Thoracic aorta (tissue), 2 donors: ENCODE measurements at regions not wholly inside any gene's neighbourhood (a gene's known extent, or its start where the extent isn't known, plus 50 kb on each side); places are given as distances from the start of the nearest gene placed in this dataset.

Experiments
- ATAC-seq: fragments of 150-250 bp; one replicate; pipeline ENCODE4 v1.8.0; 2017; ENCODE audit warnings: low read depth; ENCODE audit not compliant: insufficient number of reproducible peaks, low FRiP score
- DNase-seq: peaks from one replicate; pipeline ENCODE4 v3.0.0-alpha.2; 2020; ENCODE audit warnings: low spot score
- H3K27ac ChIP-seq, 2 donors: fragments of 200-600 bp; sonication (generic); 1 replicate in 1 of 2; 2 replicates in 1 of 2; pipeline ENCODE4 v1.5.1; 2016; ENCODE audit warnings: mild to moderate bottlenecking in 2 of 2, moderate library complexity in 2 of 2
- H3K27me3 ChIP-seq: fragments of 200-600 bp; sonication (generic); replicated peaks from 2 replicates; pipeline ENCODE4 v1.6.0; 2016; ENCODE audit warnings: mild to moderate bottlenecking; ENCODE audit not compliant: insufficient read depth
- H3K36me3 ChIP-seq: fragments of 200-600 bp; sonication (generic); one replicate; pipeline ENCODE4 v1.5.1; 2016
- H3K4me1 ChIP-seq, 2 donors: fragments of 200-600 bp; sonication (generic); 1 replicate in 1 of 2; 2 replicates in 1 of 2; pipeline versions ENCODE4 v1.5.1 to v1.6.0; 2016; ENCODE audit warnings: low read depth in 2 of 2, mild to moderate bottlenecking in 1 of 2; ENCODE audit not compliant: control insufficient read depth in 1 of 2
- H3K4me3 ChIP-seq: fragments of 200-600 bp; sonication (generic); 2 replicates; pipeline ENCODE4 v1.5.1; 2016; ENCODE audit warnings: mild to moderate bottlenecking
- H3K9me3 ChIP-seq: fragments of 200-600 bp; sonication (generic); 2 replicates; pipeline ENCODE4 v1.5.1; 2016
- TF ChIP-seq, protein P1 (sequence below): fragments of 200-600 bp; sonication (generic); IDR thresholded peaks from one replicate; pipeline ENCODE4 v1.5.1; 2019; ENCODE audit warnings: antibody characterized with exemption

- no peak overlapping the region for H3K27ac ChIP-seq
- no peak overlapping the region for H3K4me3 ChIP-seq
- TF ChIP-seq, protein P1, sequence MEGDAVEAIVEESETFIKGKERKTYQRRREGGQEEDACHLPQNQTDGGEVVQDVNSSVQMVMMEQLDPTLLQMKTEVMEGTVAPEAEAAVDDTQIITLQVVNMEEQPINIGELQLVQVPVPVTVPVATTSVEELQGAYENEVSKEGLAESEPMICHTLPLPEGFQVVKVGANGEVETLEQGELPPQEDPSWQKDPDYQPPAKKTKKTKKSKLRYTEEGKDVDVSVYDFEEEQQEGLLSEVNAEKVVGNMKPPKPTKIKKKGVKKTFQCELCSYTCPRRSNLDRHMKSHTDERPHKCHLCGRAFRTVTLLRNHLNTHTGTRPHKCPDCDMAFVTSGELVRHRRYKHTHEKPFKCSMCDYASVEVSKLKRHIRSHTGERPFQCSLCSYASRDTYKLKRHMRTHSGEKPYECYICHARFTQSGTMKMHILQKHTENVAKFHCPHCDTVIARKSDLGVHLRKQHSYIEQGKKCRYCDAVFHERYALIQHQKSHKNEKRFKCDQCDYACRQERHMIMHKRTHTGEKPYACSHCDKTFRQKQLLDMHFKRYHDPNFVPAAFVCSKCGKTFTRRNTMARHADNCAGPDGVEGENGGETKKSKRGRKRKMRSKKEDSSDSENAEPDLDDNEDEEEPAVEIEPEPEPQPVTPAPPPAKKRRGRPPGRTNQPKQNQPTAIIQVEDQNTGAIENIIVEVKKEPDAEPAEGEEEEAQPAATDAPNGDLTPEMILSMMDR = no peak
- H3K4me1 ChIP-seq = no peaks in the 10 kb centered on the region
- H3K36me3 ChIP-seq = no peaks in the 10 kb centered on the region
- no peaks in the 10 kb centered on the region for H3K27me3 ChIP-seq
- no peak for DNase-seq
- ATAC-seq = no peak
- peaks cover 3% of the 10 kb centered on the region for H3K9me3 ChIP-seq
These were observed 99.6 kb upstream of the CDH7 start for GRCh38 chr18:65651192-65651591.

- ATAC-seq (no peak), DNase-seq (no peak)
- TF ChIP-seq, protein P1 = no peak
- Histone ChIP-seq H3K4me3 (no peak overlapping the region), H3K4me1 (no peaks in the 10 kb centered on the region), H3K9me3 (no peaks in the 10 kb centered on the region), H3K27me3 (no peaks in the 10 kb centered on the region), H3K36me3 (no peaks in the 10 kb centered on the region), H3K27ac (no peak overlapping the region)
These were observed 118.6 kb upstream of the CDH7 start for GRCh38 chr18:65632236-65632635.

GRCh38 chr18:65631766-65632165 lies 119.0 kb upstream of the CDH7 start:
- Histone ChIP-seq H3K27ac (no peak overlapping the region), H3K4me3 (no peak overlapping the region), H3K4me1 (no peaks in the 10 kb centered on the region), H3K9me3 (no peaks in the 10 kb centered on the region), H3K27me3 (no peaks in the 10 kb centered on the region), H3K36me3 (no peaks in the 10 kb centered on the region)
- DNase-seq (no peak), ATAC-seq (no peak)
- TF ChIP-seq, protein P1 = no peak

- Histone ChIP-seq H3K27me3 (no peaks in the 10 kb centered on the region), H3K9me3 (no peaks in the 10 kb centered on the region), H3K4me1 (no peaks in the 10 kb centered on the region), H3K4me3 (no peak overlapping the region), H3K36me3 (no peaks in the 10 kb centered on the region), H3K27ac (no peak overlapping the region)
- TF ChIP-seq, protein P1 = no peak
- ATAC-seq = no peak
- DNase-seq = no peak
These were observed 122.4 kb upstream of the CDH7 start for GRCh38 chr18:65628390-65628789.

DNA sequence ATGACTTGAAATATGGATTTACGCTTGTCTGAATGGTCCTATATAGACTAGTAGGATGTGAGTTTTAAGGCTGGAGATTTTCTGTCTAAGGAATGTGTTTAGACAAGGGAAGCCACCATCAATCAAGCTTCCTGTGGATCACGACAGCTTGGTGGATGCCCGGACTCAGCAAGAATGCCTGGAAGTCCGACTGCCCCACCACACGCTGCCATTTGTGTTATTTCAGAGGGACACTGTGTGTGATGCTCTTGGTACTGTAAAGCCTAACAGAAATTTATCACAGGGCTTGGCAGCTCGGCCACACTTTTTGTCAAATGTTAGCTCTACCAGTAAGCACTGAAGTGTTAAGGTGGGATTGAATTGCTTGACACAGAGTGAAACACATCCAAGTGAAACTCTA lies 127.1 kb upstream of the CDH7 start:
- Histone ChIP-seq H3K4me1 (no peaks in the 10 kb centered on the region), H3K9me3 (no peaks in the 10 kb centered on the region), H3K4me3 (no peak overlapping the region), H3K27ac (no peak overlapping the region), H3K27me3 (no peaks in the 10 kb centered on the region), H3K36me3 (no peaks in the 10 kb centered on the region)
- DNase-seq (no peak), ATAC-seq (no peak)
- TF ChIP-seq, protein P1 = no peak
